GM06990 (cell line): ENCODE measurements at regions not wholly inside any gene's neighbourhood (a gene's known extent, or its start where the extent isn't known, plus 50 kb on each side); places are given as distances from the start of the nearest gene placed in this dataset.

Experiments
- DNase-seq: peaks from one replicate; pipeline ENCODE4 v3.0.0-alpha.2; 2011; ENCODE audit not compliant: insufficient read length; ENCODE audit errors: extremely low read depth
- H3K27me3 ChIP-seq: replicated peaks from 2 replicates; pipeline ENCODE4 v1.6.0; 2011; ENCODE audit warnings: low read length; ENCODE audit not compliant: control insufficient read depth, insufficient read depth
- H3K36me3 ChIP-seq: 2 replicates; pipeline ENCODE4 v1.5.1; 2011; ENCODE audit warnings: low read length; ENCODE audit not compliant: control insufficient read depth, insufficient read depth
- H3K4me3 ChIP-seq: replicated peaks from 2 replicates; pipeline ENCODE4 v1.5.1; 2011; ENCODE audit warnings: low read depth, mild to moderate bottlenecking, control low read depth, low read length
- CTCF ChIP-seq: IDR thresholded peaks from 2 replicates; pipeline ENCODE4 v1.5.1; 2011; ENCODE audit warnings: low read length, control low read depth, mild to moderate bottlenecking, inconsistent platforms; ENCODE audit not compliant: insufficient read depth, poor library complexity, severe bottlenecking

- no peak overlapping the region for H3K4me3 ChIP-seq
- DNase-seq, result no peak
- no peak for TF ChIP-seq CTCF
- H3K27me3 ChIP-seq, result no peaks in the 10 kb centered on the region
- no peaks in the 10 kb centered on the region for H3K36me3 ChIP-seq
Measured at GRCh38 chr6:28711325-28711724, 185.6 kb downstream of the GPX5 start.

GRCh38 chr6:28711788-28712341 is 186.2 kb downstream of the GPX5 start:
- no peak for DNase-seq
- TF ChIP-seq CTCF, result no peak
- H3K36me3 ChIP-seq, result no peaks in the 10 kb centered on the region
- H3K4me3 ChIP-seq, result no peak overlapping the region
- H3K27me3 ChIP-seq, result no peaks in the 10 kb centered on the region

- no peak for TF ChIP-seq CTCF
- no peak for DNase-seq
- H3K36me3 ChIP-seq, result no peaks in the 10 kb centered on the region
- H3K27me3 ChIP-seq, result no peaks in the 10 kb centered on the region
- no peak overlapping the region for H3K4me3 ChIP-seq
Measured at GRCh38 chr6:28712982-28713381, 187.3 kb downstream of the GPX5 start.

- no peaks in the 10 kb centered on the region for H3K27me3 ChIP-seq
- TF ChIP-seq CTCF, result no peak
- peak; percentile 56 for DNase-seq
- no peaks in the 10 kb centered on the region for H3K36me3 ChIP-seq
- H3K4me3 ChIP-seq, result no peak overlapping the region
Measured at GRCh38 chr6:28719275-28719940, 193.7 kb downstream of the GPX5 start.

- Histone ChIP-seq H3K27me3 (no peaks in the 10 kb centered on the region), H3K36me3 (no peaks in the 10 kb centered on the region), H3K4me3 (no peak overlapping the region)
- no peak for DNase-seq
- no peak for TF ChIP-seq CTCF
Measured at GRCh38 chr6:28720357-28721231, 194.9 kb downstream of the GPX5 start.
